ENCODE measurements at regions not wholly inside any gene's neighbourhood (a gene's known extent, or its start where the extent isn't known, plus 50 kb on each side); places are given as distances from the start of the nearest gene placed in this dataset.
A peak's percentile ranks its signal among the peaks of the same experiment; 100 is the strongest.
"Not testable (repeated sequence)": the region's sequence is repeated elsewhere in the genome, so short reads cannot be mapped to it uniquely, and the experiment has no call there.

DNA sequence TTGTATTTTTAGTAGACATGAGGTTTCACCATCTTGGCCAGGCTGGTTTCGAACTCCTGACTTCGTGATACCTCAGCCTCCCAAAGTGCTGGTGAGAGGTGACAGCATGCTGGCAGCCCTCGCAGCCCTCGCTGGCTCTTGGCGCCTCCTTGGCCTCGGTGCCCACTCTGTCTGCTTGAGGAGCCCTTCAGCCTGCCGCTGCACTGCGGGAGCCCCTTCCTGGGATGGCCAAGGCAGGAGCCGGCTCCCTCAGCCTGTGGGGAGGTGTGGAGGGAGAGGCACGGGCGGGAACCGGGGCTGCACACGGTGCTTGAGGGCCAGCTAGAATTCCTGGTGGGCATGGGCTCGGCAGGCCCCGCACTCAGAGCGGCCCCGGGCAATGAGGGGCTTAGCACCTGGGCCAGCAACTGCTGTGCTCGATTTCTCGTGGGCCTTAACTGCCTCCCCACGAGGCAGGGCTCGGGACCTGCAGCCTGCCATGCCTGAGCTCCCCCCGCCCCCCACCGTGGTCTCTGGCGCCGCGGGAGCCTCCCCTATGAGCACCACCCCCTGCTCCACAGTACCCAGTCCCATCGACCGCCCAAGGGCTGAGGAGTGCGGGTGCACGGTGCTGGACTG lies 96.5 kb upstream of the RHOBTB1 start:
- DNase-seq: no peak

DNA sequence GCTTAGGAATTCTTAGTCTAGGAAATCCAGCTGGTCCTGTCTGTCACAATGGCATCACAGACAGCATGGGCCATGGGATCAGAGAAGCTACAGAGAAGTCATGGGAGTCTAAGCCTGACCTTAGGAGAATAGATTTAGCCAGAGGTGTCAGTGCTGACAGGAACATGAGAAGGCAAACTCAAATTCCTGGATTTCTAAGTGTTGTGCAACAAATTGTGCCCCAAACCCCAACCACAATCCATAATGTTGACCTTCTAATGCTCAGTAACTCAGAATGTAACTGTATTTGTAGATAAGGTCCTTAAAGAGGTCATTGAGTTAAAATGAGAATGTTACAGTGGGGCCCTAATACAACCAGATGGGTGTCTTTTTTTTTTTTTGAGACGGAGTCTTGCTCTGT lies 95.9 kb upstream of the RHOBTB1 start:
- DNase-seq: no peak

DNA sequence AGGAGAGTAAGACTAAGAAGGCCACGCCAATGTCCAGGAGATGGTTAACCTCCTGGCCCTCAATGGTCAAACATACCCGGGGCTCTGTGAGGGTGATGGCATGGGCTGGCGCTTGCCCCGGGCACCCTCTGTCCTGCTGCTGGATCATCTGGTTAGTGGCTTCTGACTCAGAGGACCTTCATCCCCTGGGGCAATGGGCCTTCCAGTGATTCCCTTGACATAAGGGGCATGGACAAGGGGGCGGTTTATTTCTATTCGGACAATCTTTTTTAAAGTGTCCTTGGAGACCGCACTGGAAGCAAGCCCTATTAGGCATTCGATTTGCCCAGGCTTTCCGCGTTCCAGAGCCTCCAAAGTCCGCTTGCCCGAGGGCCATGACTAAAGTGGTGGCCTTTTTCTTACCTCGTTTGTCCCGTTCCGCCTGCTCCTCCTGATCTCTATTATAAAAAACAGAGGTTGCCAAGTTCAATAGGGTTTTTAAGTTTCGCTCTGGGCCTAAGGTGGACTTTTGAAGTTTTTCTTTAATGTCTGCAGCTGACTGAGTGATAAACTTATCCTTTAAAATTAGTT lies 93.4 kb upstream of the RHOBTB1 start:
- DNase-seq: not testable (repeated sequence)

DNA sequence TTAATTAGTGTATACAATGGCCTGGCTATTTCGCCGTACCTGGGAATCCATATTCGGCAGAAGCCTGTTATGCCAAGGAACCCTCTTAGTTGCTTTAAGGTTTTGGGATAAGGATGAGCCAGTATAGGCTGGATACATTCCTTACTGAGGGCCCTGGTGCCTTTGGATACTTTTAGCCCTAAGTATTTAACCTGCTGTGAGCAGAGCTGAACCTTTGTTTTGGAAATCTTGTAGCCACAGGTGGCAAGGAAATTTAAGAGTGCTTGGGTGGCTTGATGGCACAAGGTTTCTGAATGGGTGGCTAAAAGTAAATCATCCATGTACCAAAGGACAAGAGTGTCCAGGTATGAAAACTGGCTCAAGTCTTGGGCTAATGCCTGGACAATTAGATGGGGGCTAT lies 92.2 kb upstream of the RHOBTB1 start:
- not testable (repeated sequence) for DNase-seq

DNA sequence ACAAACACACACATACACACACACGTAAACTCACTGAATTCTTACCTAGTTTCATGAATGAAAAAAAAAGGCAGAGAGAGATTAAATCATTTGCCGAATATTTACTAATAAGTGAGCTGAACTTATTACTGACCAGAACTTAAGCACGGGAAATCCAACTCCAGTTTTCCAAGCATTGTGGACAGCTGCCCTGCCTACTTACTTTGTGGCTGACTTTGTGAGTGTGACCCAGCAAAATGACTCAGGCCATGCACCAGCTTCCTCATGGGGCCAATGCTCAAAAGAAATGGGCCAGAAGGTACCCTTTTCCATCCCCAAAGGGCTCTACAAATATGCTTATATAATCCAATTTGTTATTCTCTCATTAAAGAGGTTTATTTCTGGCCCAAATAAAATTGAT lies 87.4 kb upstream of the RHOBTB1 start:
- no peak for DNase-seq

DNA sequence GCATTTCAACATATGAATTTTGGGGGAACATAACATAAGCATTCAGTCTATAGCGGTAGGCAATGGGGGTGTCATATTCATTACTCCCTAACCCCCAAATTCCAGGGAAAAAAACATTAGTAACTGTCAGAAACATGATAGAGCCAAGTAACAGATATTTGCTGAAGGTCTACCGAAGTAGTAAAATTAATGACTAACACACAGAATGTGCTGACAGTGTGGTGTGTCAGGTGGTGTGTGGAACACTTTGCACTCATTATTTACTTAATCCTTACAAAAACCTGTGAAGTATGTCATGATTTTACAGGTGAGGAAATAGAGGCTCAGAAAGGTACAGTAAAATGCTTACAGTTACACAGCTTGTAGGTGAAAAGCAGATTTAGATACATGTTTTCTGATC lies 85.4 kb upstream of the RHOBTB1 start:
- no peak for DNase-seq

DNA sequence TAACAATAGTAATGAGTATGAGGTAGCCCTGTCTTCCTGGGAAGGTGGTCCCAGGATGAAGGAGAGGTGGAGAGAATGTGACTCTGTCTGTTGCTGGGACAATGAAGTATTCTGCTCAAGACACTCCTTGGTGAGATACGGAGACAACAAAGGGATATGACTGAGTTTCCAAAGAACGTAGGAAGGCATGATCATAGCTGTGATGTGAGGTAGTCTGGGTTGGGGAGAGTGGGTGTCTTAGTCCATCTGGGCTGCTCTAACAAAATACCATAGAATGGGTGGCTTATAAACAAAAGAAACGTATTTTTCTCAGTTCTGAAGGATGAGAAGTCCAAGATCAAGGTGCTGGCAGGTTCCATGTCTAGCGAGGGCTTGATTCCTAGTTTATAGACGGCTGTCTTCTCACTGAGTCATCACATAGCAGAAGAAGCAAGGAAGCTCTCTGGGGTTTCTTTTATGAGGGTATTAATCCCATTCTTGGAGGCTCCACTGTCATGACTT lies 84.9 kb upstream of the RHOBTB1 start:
- DNase-seq: no peak

DNA sequence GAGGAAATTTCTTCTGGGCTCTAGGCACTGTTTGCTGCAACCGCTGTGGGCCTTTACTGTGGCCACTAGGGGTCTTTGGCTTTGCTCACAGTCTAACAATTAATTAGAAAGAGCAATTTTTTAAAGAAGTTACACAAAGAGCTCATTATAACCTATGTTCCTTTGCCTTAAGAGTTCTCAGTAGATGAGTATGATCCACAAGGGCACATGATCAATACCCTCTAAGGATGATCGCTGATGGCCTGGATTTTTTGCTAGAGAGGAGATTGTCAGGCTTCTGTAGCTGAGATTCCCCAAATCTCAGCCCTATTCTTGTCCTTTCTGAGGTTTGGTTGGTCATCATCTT lies 80.8 kb upstream of the RHOBTB1 start:
- DNase-seq: no peak

DNA sequence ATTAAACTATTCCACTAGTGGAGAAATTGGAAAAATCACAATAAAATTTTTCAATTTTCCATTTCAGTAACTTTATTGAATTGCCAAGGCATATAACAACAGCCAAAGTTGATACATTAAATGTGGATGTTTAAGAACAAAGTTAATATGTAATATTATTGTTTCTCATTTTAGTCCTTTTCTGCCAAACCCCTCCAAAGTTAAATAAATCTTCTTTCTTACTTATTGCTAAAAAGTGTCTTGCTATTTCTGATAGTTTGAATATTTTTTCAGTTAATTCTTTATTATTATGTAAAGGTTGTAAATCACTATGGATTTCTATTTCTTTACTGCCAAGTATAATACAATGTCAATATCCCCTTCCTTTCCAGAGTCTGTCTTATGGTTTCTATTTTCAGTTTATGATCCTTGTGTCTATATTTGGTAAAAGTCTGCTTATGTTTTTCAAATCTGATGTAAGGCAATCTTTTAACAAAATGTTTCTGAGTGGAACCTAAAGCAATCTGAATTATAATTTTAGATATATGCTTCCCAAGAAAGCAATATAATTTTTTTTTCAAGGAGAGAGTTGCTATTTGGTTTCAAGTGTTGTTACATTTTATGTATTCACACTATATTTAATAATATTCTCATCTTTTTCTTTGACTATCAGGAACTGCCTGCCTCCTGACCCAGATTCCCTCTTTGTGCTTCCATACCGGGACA lies 80.3 kb upstream of the RHOBTB1 start:
- no peak for DNase-seq

DNA sequence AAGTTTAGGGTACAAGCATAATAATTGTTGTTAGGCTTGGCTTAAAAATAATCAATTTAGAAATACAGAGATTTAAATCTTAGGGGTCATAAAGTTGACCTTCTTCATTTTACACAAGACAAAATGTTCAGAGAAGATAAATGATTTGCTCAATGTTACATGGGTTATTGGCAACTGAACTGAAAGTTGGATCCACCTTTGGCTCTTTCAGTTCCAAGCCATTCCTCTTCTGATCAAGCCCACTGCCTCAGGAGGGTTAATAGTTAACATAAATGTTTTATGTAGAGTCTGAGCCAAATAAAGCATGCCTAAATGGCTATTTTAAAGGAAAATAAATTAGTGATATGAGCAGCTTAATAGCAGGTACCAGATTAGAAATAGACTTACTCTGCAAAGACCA lies 79.1 kb upstream of the RHOBTB1 start:
- no peak for DNase-seq

DNA sequence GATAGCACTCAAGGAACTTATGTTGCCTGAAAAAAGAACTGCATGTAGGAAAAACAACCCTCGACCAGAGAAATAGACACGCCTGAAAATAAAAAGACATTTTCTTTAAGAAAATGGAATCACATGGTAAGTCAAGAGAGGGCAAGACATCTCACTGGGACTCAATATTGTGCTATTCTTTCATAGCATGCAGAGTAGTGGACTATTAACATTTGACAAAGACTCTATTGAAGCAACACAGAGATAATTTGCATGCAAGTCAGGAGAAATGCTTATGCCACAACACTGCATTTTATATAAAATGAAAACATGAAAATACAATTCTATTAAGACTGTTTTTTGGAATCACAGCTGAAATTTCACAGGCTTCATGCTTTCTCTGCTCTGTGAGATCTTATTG lies 77.9 kb upstream of the RHOBTB1 start:
- DNase-seq: no peak

DNA sequence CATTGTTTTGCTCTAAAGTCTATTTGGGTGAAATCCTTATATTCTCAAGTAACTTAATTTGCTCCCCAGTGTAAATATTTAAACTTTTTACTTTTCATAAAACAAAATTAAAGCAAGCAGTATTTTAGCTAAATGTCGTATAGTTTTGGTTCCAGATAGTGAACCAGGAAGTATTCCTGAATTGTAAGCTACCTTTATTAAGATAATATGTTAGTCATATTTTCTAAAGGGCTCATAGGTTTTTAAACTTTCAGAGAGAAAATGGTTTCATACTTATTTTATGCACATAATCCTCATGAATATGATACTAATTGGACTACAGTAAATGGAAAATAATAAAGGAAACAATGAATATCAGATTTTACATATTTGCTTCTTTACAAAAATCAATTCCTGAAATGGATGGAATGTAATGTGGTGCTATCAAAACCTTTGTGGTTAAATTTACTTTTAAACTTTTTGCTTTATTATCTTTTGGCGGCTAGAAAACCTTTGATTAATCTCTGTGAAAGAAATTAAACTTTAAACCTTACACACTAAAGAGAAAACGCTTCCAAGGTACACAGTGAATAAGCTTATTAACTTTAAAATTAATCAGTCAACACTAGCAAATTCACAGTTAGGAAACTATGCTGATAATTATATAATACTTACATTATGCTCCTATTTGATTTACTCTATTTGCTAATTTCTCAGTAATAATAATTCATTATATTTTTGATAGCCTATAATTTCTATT lies 76.6 kb upstream of the RHOBTB1 start:
- DNase-seq: no peak

DNA sequence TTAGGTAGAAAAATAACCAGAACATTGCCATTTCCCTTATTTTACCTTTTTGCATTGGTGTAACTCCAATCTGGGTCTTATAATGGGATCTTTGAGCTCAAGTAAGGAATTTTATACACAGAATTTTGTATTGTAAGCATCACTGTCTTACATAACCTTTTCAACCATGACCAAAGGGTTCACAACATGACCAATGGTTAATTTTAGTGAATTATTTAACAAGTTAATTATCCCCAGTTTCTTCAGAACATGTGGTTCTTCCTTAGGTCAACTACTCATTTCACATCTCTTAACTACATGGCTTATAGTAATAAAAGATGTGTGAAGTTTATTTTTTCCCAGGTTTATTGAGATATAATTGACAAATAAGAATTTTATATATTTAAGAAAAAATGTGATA lies 74.2 kb upstream of the RHOBTB1 start:
- no peak for DNase-seq

DNA sequence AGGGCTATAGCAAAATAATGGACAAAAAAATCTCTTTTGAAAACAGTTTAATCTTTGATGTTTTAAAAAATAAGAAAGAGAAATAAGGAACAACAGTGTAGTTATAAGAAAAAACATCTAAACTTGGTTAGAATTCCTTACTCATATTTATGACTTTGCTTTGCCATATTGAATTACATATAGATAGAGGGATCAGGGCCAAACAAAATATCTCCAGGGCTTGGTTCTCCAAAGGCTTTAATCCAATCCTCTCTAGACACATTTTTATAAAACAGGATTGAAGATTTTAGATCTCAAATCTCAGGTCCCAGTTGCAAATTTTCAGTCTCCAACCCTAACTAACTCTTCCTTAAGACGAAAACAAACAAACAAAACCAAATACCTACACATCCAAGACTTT lies 72.6 kb upstream of the RHOBTB1 start:
- DNase-seq: no peak

DNA sequence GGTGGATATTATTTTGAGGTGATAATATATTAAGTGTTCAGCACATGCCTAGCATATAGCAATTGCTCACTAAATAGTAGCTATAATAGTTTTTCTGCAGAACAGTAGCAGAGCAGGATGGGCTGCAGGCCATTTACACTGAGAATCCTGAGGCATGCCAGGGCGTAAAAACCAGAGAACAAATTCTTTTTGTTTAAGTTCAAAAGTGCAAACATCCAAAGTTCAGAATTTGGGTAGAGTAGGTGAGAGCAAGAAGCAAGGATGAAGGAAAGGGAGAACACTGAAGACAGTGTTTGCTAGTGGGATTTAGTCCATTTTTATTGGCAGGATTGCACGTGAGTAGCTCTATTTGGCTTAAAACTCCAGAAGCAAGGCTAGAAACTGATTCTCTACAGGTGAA lies 72.0 kb upstream of the RHOBTB1 start:
- no peak for DNase-seq

DNA sequence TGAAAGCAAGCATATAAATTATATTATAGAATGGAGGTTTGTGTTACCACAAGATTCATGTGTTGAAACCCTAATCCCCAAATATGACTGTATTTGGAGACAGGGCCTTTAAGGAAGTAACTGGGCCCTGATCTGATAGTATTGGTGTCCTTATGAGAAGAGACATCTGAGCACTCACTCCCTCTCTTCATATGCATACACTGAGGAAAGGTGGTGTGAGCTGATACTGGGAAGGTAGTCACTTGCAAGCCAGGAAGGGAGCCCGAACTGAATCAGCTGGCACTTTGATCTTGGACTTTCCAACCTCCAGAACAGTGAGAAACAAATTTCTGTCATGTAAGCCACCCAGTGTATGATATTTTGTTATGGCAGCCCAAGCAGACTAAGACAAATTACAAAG lies 66.9 kb upstream of the RHOBTB1 start:
- no peak for DNase-seq

DNA sequence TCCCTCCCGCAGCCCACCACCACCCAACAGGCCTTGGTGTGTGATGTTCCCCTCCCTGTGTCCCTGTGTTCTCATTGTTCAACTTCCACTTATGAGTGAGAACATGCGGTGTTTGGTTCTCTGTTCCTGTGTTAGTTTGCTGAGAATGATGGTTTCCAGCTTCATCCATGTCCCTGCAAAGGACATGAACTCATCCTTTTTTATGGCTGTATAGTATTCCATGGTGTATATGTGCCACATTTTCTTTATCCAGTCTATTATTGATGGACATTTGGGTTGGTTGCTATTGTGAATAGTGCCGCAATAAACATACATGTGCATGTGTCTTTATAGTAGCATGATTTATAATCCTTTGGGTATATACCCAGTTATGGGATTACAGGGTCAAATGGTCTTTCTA lies 59.1 kb upstream of the RHOBTB1 start:
- not testable (repeated sequence) for DNase-seq

DNA sequence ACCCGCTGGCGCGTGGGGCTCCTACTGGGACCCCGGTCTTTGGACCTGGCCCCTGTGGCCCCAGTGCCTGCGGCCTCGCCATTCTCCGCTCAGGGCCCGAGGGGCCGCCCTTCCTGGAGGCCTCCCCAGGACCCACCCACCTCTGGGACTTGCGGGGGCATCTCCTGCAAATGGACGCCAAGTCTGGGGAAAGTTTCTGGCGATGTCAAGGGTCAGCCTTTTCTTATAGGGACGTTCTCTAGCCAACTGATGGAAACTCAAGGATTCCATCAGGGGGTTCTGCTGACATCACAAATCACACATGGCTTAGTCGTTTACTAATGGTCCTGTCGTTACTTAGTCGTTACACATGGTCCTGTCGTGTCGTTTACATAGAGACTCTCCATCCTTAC lies 57.7 kb upstream of the RHOBTB1 start:
- DNase-seq: no peak

DNA sequence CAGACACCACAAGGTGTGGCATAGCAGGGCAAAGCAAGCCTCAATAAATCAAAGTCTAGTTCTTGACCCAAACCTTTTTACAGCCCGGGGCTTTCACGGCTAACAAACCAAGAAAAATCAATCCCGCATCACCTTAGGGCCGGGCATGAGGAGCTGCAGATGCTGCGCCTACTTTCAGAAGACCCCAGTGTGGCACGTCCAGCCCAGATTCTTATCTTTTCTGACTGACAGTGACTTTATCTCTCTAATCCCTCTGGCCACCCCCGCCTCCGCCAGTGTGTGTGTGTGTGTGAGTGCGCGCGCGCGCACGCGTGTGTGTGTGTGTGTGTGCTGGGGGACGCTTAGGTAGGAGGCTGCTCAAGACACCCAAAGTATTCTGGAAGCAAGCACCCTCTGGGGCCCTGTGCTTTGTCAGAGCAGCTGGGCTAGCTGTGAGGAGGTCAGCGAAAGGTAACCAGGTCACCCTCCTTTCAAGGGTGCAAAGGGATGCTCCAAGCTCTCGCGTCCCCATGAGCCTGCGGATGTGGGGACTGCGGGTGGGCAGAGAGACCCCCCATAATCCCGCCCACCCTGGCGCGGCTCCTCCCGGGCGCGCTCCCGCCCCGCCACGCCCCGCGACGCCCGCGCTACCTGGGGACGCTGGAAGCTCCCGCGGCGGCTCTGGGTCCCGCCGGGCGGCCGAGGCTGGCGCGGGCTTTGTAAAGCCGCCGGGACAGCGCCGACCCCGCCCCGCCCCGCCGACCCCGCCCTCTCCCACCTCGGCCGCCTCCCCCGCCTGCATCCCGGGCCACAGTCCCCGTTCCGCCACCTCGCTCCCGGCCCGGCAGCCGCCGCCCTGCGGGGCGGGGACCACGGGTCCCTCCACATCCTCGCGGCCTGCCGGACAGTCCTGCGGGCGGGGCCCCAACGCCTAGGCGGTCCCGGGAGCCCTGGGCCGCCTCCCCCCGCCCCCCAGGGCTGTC lies 57.1 kb upstream of the RHOBTB1 start:
- peak; percentile 33 for DNase-seq

DNA sequence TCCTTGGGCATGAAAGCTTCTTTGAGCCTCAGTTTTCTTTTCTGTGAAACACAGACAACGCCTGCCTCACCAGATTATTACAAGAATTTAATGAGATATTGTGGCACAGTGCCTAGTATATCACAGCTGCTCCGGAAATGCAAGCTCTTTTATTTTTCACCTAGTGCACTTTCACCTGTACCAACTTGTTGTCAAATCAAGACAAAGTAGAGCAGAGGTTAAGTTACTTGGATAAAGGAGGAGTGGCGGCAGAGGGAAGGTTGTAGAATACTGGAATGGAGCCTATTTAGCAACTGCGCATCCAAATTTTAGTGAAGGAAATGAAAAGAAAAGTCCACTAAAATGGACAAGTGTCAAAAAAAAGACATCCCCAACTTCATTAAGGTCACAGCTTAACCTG lies 54.9 kb upstream of the RHOBTB1 start:
- DNase-seq: no peak

DNA sequence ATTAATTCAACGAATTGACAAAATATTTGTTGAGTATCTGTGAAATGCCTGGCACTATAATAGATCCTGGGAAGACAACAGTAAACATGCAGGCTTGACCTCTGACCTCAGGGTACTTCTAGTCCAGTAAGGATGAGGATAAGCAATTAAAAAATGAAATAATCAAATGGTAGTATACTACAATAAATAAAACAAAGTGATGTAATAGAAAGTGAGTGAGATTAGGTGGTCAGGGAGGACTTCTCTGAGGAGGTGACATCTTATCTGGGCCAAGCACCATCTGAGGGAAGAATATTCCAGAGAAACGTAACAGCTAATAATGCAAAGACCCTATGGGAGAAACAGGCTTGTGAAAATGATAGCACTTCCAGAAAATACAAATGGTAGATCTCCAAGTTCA lies 50.1 kb upstream of the RHOBTB1 start:
- DNase-seq: no peak
